Brain microvascular endothelial cell (primary cell): ENCODE measurements at regions not wholly inside any gene's neighbourhood (a gene's known extent, or its start where the extent isn't known, plus 50 kb on each side); places are given as distances from the start of the nearest gene placed in this dataset.
"Not testable (repeated sequence)": the region's sequence is repeated elsewhere in the genome, so short reads cannot be mapped to it uniquely, and the experiment has no call there.

Source experiments
- DNase-seq: peaks from one replicate; pipeline ENCODE4 v3.0.0-alpha.2; 2020
- H3K27ac ChIP-seq: fragments of 250-450 bp; sonication (Bioruptor Pico); 2 replicates; pipeline ENCODE4 v1.5.1; 2020; ENCODE audit warnings: mild to moderate bottlenecking, moderate library complexity
- H3K27me3 ChIP-seq: fragments of 250-450 bp; sonication (Bioruptor Pico); replicated peaks from 2 replicates; pipeline ENCODE4 v1.5.1; 2020; ENCODE audit warnings: mild to moderate bottlenecking
- H3K36me3 ChIP-seq: fragments of 250-450 bp; sonication (Bioruptor Pico); replicated peaks from 2 replicates; pipeline ENCODE4 v1.5.1; 2020; ENCODE audit warnings: mild to moderate bottlenecking
- H3K4me3 ChIP-seq: 2 replicates; pipeline ENCODE4 v1.5.1; 2011; ENCODE audit warnings: low read depth, mild to moderate bottlenecking, control low read depth, low read length, moderate library complexity
- in situ Hi-C: cut with HindIII; loops from 2 replicates; pipeline ENCODE4 v1.10.0; 2017; ENCODE audit warnings: low sequenced_read_pairs, low pct_ligation_motif_present
- TF ChIP-seq, protein P1 (sequence below): IDR thresholded peaks from 2 replicates; pipeline ENCODE4 v1.5.1; 2011; ENCODE audit warnings: low read depth, mild to moderate bottlenecking, moderate library complexity, low read length, control low read depth, inconsistent platforms; ENCODE audit errors: missing control alignments

- H3K4me3 ChIP-seq: no peak overlapping the region
- TF ChIP-seq, protein P1, sequence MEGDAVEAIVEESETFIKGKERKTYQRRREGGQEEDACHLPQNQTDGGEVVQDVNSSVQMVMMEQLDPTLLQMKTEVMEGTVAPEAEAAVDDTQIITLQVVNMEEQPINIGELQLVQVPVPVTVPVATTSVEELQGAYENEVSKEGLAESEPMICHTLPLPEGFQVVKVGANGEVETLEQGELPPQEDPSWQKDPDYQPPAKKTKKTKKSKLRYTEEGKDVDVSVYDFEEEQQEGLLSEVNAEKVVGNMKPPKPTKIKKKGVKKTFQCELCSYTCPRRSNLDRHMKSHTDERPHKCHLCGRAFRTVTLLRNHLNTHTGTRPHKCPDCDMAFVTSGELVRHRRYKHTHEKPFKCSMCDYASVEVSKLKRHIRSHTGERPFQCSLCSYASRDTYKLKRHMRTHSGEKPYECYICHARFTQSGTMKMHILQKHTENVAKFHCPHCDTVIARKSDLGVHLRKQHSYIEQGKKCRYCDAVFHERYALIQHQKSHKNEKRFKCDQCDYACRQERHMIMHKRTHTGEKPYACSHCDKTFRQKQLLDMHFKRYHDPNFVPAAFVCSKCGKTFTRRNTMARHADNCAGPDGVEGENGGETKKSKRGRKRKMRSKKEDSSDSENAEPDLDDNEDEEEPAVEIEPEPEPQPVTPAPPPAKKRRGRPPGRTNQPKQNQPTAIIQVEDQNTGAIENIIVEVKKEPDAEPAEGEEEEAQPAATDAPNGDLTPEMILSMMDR: no peak
- in situ Hi-C loops: no loop called here
These were observed 76.7 kb upstream of the CD28 start for GRCh38 chr2:203629699-203630098.

GRCh38 chr2:203631068-203631757 is 75.2 kb upstream of the CD28 start:
- in situ Hi-C loops: no loop called here
- H3K36me3 ChIP-seq: no peaks in the 10 kb centered on the region
- no peak for DNase-seq
- H3K27ac ChIP-seq: no peak overlapping the region
- no peak overlapping the region for H3K4me3 ChIP-seq
- TF ChIP-seq, protein P1: no peak
- H3K27me3 ChIP-seq: no peaks in the 10 kb centered on the region

More at GRCh38 chr2:203629699-203630098, 76.7 kb upstream of the CD28 start:
- no peaks in the 10 kb centered on the region for H3K27me3 ChIP-seq
- no peaks in the 10 kb centered on the region for H3K36me3 ChIP-seq
- DNase-seq: no peak
- no peak overlapping the region for H3K27ac ChIP-seq

DNA sequence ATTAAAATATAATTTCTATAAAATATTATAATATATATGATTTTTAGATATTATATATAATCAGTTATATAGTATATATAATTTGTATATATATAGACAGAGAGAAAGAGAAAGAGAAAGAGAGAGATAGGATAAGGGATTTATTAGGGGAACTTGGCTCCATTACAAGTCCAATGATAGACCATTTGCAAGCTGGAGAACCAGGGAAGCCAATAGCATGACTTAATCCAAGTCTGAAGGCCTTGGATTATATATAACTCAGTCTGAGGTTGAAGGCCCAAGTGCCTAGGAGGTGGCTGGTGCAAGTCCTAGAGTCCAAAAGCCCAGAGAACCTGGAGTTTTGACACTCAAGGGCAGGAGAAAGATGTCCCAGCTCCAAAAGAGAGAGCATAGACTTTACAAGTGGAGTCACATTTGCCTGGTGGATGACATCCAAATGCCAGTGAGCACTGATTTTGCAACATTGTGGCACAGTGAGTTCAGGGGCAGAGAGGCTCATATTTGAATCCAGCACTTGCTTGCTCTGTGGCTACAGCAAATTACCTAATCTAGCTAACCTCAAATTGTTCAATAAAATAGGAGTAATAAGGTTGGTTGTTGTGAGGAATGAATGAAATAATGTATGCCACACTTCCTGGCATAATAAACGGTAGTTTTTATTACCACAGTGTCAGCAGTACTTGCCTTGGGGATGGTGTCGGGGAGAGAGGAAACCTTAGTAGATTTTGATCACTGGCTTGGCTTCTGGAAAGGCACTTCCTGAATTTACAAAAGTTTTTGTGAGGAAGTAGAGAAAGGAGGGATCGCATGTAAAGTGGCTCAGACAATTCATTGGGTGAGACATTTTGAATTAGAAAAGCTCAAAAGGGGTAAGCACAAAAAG is 69.6 kb upstream of the CD28 start:
- TF ChIP-seq, protein P1: no peak
- in situ Hi-C loops: no loop called here
- H3K27ac ChIP-seq: no peak overlapping the region
- H3K36me3 ChIP-seq: no peaks in the 10 kb centered on the region
- no peak overlapping the region for H3K4me3 ChIP-seq
- no peaks in the 10 kb centered on the region for H3K27me3 ChIP-seq
- no peak for DNase-seq

DNA sequence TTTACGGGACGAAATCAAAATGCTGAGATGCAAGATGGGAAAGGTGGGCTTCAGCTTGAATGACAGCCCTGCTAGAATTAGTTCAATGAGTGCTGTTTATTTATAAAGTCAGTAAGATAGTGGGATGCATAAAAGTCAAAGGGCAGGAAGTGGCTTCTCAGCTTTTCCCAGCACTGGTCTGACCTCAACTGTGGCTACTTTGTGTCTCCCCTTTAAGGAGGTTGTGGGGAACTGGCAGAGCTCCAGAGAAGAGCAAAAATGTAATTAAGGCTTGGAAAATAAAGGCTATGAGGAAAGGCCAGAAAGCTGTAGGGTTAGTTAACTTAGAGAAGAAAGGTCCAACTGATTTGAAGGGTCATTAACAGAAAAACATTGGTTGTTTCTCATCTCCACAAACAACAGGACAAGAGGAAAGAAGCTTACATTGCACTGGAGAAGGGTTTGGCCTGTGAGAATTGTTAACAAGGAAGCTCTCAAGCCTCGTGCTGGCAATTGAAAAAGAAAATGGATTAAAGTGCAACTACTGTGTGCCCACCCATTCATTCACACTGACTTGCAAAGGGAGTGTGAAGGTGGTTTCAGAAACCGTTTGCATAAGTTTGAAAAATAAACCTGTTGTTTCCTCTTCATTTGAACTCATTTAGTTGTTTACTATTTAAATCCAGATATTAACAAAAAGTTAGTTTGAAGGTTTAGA is 68.8 kb upstream of the CD28 start:
- no peak overlapping the region for H3K27ac ChIP-seq
- no peaks in the 10 kb centered on the region for H3K36me3 ChIP-seq
- TF ChIP-seq, protein P1: no peak
- in situ Hi-C loops: no loop called here
- DNase-seq: no peak
- no peak overlapping the region for H3K4me3 ChIP-seq
- no peaks in the 10 kb centered on the region for H3K27me3 ChIP-seq

- H3K27ac ChIP-seq, H3K4me3 ChIP-seq, H3K27me3 ChIP-seq, DNase-seq, in situ Hi-C loops, H3K36me3 ChIP-seq: not testable (repeated sequence)
These were observed 64.6 kb upstream of the CD28 start for GRCh38 chr2:203641865-203642264.

DNA sequence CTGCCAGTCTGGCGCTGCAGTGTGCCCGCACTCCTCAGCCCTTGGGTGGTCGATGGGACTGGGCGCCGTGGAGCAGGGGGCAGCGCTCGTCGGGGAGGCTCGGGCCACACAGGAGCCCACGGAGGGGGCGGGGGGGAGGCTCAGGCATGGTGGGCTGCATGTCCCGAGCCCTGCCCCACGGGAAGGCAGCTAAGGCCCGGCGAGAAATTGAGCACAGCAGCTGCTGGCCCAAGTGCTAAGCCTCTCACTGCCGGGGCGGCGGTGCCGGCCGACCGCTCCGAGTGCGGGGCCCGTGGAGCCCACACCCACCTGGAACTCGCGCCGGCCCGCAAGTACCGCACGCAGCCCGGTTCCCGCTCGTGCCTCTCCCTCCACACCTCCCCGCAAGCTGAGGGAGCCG is 63.6 kb upstream of the CD28 start:
- H3K4me3 ChIP-seq, DNase-seq, in situ Hi-C loops, H3K36me3 ChIP-seq, H3K27me3 ChIP-seq, H3K27ac ChIP-seq: not testable (repeated sequence)
